NCI-H2196 treated with DMSO at 0.1 percent for 48 hours (cell line): ENCODE measurements at regions not wholly inside any gene's neighbourhood (a gene's known extent, or its start where the extent isn't known, plus 50 kb on each side); places are given as distances from the start of the nearest gene placed in this dataset.

Experiments
- DNase-seq: peaks from one replicate; lab custom pipeline; 2025; ENCODE audit not compliant: unreplicated experiment; lab: John Stamatoyannopoulos, UW

DNA sequence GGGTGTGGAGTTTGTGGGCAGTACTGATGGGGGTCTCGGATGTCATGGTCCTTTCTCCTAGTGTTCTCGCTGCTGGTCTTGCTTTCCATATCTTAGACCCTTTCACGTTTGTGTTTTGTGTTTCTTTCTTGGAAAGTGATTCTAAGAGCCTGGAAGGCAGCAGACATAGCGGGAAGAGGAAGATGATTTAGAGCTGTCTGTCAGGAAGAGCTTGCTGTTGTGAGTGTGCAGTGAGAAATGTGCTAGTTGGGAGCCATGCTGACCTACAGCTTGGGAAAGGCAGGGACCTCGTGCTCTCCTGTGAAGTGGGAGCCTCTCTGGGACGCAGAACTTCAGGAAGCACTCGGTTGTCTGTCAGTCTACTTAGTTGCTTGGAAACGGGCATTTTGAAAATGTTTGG is 122.2 kb downstream of the ZNF518B start:
- DNase-seq = no peak

DNA sequence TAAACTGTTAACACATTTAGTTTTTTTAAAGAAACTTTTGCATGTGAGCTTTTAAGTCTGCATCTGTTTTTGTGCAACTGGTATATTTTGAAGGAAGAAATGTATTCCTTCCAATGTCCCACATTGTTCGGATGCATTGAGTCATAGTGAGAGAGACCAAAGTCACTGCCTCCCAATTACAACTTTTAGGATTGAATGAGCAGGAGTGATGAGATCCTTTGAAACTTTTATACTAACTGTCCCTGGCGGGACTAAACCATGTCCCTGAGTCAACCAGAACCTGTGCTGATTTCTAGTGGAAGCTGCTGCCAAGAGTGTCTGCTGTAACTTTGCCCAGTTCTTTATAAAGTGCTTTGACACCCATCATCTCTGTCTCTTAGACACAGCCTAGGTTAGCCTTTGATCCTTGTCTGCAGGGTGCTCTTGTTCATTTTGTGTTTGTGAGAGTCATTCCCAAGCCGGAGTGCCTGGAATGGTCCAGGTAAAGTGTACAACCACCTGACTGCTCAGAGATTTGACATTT is 122.7 kb downstream of the ZNF518B start:
- DNase-seq = no peak

DNA sequence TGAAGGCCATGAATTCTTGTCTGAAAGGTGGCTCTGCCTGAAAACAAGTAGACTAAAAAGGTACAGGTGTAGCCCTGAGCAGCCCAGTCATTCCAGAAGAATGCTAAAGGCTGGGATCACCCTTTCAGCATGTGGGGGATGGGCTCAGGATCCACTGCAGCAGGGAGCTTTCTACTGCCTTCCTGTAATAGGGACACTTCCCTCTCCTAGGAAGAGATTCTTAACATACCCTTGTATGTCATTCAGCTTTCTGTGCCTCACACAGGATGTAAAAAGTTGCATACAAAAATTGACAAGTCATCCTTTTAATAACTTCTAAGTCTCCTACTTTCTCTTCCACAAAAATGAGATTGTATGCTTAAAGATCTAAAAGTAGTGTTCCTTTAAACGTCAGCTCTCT is 123.3 kb downstream of the ZNF518B start:
- DNase-seq = no peak

DNA sequence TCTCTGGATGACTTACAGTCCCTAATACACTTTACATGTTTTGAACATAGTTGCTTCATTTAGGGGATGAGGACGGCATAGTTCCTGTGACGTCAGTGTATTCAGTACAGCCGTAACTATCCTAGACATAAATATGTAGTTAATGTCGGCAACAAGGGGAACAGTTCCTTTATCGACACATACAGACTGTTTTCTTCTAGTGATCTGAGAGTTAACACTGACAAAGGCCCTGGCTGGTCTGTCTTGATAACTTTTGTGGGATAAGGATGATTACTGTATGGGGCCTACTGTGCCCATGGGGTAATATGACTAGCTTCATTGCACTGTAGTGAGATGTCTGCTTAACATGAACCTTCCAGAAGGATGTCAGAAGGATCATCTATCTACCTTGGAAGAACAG is 131.2 kb downstream of the ZNF518B start:
- no peak for DNase-seq

DNA sequence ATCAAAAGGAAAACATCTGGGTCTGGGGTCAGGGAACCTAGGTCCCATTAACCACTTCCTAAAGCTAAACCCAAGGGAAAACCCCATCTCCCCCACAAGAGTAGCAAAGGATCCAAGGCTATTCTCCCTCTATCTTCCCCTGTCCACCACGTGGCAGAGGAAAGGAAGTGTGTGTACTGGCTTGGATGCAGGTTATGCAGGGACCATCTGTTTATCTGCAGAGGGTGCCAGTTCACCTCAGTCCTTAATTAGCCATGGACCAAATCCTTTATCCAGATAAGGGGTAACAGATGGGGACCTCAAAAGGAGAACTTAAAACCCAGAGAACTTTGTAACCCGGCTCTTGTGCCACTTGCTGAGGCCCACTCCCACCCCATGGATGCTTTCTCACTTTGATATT is 135.3 kb downstream of the ZNF518B start:
- DNase-seq = no peak

DNA sequence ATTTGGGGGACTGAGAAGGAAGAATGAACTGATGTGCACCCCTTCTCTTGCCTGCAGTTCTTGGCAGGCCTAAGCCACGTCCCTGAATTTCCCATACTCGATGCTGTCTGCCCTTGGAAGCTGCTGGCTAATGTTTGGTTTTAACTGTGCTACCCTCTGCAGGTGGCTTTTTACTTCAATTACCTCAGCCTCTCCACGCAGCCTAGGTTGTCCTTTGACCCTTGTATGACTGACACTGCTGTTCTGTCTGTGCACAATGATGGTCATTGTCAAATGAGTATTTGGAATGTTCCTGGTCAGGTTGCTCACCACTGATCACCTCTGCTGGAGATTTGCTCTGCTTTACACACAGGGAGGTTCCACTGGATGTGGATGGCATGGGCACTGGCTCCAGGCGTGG is 137.1 kb downstream of the ZNF518B start:
- DNase-seq = no peak

DNA sequence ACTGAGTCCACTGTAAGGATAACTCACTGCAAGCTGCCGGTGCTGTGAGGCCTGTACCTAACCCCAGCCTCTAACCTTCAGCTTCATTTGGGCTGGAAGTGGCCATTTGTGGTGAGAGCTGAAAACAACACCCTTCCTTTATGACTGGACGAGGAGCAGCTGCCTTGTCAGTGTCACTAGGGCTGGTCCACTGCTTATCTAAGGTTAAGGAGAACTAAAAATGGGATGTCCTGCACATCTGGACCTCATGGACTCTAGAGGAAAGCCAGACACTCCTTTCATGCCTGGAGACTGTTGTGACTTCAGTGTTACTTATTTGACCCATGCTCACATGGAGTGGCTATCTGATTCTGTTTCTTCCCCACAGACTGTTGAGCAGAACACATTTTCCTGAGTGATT is 139.9 kb downstream of the ZNF518B start:
- no peak for DNase-seq

DNA sequence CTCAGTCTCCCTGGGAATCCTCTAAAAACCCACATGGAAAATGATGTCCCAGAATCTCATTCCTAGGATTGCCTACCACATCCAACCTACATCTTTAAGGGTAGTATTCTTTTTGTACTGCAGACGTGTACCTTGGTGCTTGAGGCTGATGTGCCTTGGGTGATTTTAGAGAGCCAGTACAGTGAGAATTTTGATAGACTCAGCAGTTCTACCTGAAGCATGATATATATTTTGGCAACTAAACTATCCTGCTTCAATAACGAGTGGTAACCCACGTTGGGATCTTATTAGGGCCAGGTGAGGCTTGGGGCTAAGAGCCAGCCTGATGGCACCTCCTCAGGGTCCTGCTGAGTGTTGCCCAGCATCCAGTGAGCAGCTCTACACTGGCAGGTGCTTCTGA is 140.4 kb downstream of the ZNF518B start:
- DNase-seq = no peak

DNA sequence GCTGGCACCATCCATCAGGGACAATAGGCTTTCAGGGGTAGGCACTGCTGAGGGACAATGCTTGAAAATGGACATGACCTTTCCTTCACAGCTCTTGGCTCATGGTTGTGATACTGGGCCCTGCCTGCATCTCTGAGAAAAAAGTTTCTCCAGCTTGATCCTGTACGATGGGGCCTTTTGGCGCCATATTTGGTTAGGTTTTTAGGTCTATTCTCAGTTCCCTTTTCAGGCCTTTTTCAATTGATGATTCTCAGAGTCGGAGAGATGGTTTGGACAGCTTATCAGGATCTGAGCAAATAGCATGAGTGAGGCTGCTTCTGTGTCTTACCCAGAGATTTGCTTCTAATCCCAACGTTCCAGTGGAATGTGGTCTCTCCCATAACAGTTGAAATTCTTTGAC is 141.6 kb downstream of the ZNF518B start:
- DNase-seq = no peak

DNA sequence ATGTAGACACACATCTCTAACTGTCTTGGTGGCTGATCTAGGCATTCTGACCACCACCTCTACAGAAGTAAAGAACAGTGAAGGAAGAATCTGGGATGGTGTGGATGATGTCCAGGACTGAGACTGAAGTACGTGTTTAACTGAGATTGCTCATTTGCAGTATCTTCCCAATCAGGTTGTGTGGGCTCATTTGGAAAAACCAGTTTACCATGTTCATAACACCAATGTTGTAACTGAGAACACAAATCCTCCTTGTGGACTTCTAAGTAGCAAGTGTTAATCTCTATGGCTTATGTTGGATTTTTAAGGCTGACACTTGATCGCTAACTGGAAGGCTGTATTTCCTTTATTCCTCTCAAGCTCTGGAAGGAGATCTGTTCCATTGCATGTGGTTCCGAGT is 144.7 kb downstream of the ZNF518B start:
- no peak for DNase-seq

DNA sequence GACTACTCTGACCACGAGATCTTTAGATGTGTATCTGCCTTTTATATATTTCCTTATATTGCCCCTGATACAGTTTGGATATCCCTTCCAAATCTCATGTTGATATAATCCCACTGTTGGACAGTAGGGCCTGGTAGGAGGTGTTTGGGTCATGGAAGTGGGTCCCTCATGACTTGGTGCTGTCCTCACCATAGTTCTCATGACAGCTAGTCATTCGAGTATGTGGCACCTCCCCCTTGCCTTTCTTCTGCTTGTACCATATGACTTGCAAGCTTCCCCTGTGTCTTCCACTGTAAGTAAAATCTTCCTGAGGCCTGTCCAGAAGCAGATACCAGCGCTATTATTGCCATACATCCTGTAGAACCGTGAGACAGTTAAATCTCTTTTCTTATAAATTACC is 145.3 kb downstream of the ZNF518B start:
- no peak for DNase-seq

DNA sequence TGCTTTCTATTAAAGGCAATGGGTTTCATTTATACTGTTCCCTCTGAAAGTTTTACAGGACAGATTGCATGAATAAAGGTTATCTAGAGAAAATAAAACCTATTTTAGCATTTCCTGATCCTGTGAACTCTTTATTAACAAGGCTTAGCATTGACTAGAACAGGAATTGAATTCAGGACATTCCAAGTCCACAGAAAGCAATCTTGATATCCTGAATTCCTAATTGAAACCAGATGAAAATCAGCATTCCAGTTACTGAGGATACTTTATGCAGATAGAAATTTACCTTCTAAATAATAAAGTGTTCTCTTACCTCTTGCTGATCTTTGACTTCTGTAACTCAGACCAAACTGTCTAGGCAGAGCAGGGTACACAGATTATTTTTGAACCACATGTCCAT is 151.4 kb downstream of the ZNF518B start:
- no peak for DNase-seq

DNA sequence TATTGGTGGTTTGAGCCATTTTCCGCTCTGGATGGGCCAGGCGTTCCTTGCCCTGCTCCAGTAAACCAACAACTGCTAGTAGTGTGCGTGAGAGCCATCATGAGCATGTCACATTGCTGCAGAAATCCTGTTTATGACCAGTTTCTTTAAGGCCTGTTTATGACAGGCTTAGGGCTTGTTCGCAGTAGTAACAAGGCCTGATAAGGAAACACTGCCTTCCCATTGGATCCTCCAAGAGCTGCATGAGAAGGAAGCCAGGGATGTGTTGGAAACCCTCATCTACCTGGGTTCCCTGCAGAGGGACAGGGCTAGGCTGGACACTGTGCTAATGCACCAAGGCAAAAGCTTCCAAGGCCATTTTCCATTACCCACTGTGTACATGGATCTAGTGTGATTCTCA is 153.9 kb downstream of the ZNF518B start:
- no peak for DNase-seq

DNA sequence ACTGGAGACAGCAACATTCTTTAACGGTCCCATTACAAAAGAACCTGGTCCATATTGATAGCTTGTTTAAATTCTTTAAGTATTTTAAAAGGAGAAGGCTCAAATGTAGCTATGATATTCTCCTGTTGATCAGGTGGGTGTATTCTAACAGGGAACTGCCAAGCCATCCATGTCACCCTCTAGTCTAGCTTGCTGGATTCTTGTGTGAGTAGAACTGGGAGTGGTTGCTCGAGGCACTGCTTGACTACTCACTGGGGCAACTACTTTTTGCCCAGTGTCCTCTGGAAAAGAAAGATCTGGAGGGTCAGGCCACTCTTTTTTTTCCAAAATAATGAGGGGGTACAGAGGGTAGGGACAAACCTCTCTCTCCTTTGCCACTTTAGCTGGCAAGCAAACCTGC is 155.1 kb downstream of the ZNF518B start:
- DNase-seq = no peak

DNA sequence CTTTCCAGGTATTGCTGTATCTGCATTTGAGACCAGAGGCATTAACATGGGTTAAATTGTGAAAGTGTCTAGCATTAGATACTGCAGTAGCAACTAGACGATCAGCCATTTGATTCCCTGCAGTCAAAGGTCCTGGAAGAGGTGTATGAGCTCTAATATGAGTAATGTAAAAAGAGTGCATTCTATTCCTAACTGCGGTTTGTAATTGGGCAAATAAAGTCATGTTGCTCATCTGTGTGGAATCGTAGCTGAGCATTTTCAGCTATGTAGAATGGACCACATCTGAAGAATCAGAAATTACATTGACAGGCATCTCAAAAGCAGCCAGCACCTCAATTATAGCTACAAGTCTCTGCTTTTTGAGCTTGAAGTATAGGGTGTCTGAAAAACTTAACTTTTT is 157.6 kb downstream of the ZNF518B start:
- no peak for DNase-seq

DNA sequence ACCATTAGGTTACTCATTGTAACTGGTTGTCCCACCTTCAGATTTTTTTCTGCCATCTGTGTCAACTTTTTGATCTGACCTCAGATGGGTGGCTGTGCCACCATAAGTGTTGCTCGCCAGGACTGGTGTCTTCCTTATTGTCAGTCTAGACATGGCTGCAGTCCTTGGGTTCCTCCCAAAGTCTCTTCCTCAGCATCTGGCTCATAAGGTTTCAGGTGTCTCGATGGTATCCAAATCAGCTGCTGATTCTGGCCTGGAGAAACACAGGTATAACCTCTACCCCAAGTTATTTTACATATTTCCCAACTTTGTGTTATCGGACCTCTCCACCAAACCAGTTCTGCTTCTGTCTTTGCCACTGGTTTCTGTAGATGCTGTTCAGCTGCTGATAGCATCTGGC is 158.5 kb downstream of the ZNF518B start:
- DNase-seq = no peak

DNA sequence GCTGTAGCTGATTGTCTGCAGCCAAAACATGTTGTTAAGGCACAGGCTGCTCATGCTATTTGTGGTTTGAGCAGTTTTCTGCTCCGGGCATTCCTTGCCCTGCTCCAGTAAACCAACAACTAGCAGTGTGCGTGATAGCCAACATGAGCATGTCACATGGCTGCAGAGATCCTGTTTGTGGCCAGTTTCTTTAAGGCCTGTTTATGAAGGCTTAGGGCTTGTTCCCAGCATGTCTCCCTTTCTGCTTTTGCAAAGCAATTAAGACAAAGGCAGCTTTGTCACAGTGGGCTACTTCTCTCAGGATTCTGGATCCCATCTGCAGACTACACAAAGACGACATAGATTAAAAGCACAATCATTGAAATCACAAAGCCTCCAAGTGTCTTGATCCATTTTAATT is 160.5 kb downstream of the ZNF518B start:
- DNase-seq = no peak

DNA sequence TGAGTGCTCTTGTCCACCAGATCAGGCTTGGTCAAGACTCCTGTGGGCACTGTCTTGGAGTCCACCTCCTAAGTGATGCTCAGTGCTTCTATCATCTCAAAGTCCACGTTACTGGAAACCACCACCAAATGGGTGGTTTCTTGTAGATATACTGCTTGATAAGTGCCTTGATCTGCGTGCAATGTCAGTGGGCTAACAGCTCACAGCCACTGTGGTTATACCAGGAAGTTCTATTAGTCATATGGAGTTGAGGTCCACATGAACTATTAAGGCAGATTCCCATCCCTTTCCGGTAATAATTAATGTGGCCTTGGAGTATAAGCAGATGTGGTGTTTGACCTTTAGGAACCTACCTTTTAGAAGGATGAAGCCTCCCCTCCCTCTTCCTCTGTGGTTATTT is 161.9 kb downstream of the ZNF518B start:
- no peak for DNase-seq

DNA sequence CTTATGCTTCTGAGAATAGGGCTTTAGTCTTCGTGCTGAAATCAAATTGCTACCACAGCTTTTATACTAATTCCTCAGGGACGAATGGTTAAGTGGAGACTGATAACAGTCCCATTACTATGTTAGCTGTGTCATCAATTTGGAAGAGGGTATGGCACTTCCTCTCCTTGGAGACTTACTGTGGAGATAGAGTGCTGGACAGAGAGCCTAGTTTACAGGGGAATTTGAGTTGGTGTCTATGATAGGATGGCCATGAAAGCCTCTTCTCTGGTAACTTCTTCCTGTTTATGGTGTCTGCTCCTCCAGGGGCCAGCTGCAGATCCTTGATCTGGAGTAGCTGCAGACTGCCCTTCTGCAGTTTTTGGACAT is 167.7 kb downstream of the ZNF518B start:
- no peak for DNase-seq

DNA sequence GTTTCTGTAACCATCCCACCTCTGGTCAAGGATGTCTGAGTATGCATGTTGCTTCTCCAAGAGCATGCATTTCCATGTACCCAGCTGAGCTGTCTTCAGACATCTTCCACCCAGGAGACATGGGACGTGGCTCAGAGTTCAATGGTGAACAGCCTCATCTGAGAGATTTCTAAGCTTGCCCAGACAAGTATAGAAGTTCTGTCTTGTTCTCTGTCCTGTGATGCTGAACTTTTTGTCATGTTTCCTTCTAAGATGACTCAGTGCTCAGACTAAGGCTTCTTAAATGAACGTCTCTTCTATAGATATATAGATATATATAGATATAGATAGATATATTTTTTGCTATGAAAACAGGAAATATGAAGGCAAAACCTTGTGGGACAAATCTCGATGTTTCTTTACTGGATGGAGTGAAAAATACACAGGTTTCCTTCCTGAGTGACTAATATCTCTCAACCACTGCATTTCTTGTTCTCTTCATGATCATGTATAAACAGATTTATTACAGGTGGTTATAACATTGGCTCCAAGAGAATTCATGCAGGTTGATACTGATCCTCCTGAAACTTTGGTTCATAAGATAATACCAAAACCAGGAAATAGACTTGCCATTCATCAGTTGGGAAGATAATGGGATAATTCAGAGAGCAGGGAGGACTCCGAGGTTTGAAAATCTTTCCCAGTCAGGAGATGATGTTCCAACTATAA is 168.2 kb downstream of the ZNF518B start:
- DNase-seq = no peak

DNA sequence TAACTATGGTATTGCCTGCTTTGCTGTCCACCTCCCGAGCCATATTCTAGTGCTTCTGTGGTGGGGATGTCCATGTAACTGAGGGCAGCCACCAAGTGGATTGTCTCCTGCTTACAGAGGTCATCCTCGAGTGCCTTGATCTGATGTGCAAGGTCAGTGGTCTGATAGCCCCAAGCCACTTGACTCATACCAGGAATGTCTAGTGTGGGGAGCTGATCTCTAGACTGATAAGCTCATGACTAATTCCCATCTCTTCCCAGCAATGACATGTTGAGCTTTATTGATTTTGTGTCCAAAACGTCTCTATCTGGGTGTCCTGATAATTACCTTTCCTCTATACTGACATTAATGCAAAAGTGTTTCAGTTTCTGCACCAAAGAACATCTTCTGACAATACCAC is 168.4 kb upstream of the WDR1 start:
- DNase-seq = no peak

DNA sequence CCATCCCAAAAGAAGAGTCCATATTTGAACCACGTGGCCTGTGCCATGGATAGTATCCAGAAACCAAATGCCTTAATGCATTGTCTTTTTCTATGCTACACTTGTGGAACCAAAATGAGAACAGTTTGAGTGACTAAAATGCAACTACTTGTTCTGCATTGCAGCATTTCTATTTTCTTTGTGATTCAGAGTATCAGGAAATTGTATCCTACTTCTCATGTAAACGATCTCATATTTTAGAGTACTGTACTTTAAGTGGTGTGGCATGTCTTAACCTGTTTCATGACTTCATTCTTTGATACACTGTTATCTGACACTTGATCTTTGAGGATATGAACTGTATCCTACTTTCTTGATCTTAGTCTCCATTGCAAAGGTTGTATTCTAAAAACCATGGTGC is 167.2 kb upstream of the WDR1 start:
- DNase-seq = no peak

DNA sequence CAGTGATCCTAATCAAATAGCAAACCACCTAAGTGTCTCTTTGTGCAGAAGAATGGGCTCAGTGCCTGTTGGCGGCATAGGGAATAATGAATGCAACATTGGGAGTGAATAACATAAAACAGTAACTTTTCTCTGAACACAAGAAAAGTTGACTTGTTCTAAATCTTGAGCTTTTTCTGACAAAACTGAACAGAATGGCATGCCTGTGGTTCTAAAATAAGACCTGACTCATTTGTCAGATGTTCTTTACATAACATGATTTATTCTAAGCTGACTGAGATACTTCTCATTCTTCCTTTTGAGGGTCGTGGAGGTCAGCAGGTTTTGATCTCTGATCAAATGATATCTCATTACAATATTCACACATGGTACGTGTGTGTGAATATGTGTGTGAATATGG is 165.4 kb upstream of the WDR1 start:
- DNase-seq = no peak
